Vagina (tissue), 2 donors: ENCODE measurements at regions not wholly inside any gene's neighbourhood (a gene's known extent, or its start where the extent isn't known, plus 50 kb on each side); places are given as distances from the start of the nearest gene placed in this dataset.

Source experiments
- POLR2AphosphoS5 ChIP-seq, 2 donors: sonication (generic); formaldehyde crosslinking; IDR thresholded peaks; one replicate each; pipeline ENCODE4 v1.9.0; 2017; ENCODE audit warnings: antibody characterized with exemption in 2 of 2, mild to moderate bottlenecking in 2 of 2, low read depth in 1 of 2; ENCODE audit not compliant: insufficient read depth in 1 of 2
- TF ChIP-seq, protein P1 (sequence below), 3 experiments: fragments of 450-650 bp in 2 of 3; fragments of 200-600 bp in 1 of 3; sonication (generic) in 1 of 3; IDR thresholded peaks; one replicate each; pipeline ENCODE4 v1.5.1; 2017 to 2019; ENCODE audit warnings: antibody characterized with exemption in 3 of 3, mild to moderate bottlenecking in 2 of 3, moderate library complexity in 2 of 3

DNA sequence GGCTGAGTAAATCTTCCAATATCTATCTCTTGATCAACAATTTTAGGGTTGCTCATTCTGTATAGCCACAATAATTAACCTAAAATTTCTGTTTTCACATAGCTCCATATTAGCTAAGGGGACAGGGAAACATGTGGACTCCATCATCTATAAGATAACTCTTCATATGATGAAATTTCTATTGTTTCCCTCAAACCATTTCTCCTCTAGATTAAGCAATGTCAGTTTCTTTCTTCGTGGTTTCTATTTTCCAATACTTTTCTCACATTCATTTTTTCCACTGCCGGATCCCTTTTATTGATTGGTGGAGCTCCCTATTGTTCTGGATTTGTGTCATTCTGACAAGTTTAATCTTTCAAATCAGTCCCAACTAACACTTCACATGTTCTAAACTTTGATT, 1221.3 kb upstream of the ZEB2 start:
- TF ChIP-seq, protein P1, sequence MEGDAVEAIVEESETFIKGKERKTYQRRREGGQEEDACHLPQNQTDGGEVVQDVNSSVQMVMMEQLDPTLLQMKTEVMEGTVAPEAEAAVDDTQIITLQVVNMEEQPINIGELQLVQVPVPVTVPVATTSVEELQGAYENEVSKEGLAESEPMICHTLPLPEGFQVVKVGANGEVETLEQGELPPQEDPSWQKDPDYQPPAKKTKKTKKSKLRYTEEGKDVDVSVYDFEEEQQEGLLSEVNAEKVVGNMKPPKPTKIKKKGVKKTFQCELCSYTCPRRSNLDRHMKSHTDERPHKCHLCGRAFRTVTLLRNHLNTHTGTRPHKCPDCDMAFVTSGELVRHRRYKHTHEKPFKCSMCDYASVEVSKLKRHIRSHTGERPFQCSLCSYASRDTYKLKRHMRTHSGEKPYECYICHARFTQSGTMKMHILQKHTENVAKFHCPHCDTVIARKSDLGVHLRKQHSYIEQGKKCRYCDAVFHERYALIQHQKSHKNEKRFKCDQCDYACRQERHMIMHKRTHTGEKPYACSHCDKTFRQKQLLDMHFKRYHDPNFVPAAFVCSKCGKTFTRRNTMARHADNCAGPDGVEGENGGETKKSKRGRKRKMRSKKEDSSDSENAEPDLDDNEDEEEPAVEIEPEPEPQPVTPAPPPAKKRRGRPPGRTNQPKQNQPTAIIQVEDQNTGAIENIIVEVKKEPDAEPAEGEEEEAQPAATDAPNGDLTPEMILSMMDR (IDR thresholded peaks at IDR 0.05): no peak
- no peak for TF ChIP-seq POLR2AphosphoS5 (IDR thresholded peaks at IDR 0.05; ENCODE audit: insufficient read depth in 1 of 2, low read depth in 1 of 2)
